ENCODE measurements at regions not wholly inside any gene's neighbourhood (a gene's known extent, or its start where the extent isn't known, plus 50 kb on each side); places are given as distances from the start of the nearest gene placed in this dataset.

- no peak for DNase-seq (ENCODE audit: low spot score)
- intact Hi-C loops (cut with DNase I) = no loop called here
These were observed 556.3 kb downstream of the RIT2 start for GRCh38 chr18:42559069-42559690.

GRCh38 chr18:42561521-42561920 is 554.0 kb downstream of the RIT2 start:
- intact Hi-C loops (cut with DNase I) = no loop called here
- DNase-seq (ENCODE audit: low spot score) = no peak

GRCh38 chr18:42563995-42564394 is 551.5 kb downstream of the RIT2 start:
- no peak for DNase-seq (ENCODE audit: low spot score)
- intact Hi-C loops (cut with DNase I) = no loop called here

GRCh38 chr18:42564761-42565160 is 550.7 kb downstream of the RIT2 start:
- intact Hi-C loops (cut with DNase I) = no loop called here
- no peak for DNase-seq (ENCODE audit: low spot score)

- intact Hi-C loops (cut with DNase I) = no loop called here
- no peak for DNase-seq (ENCODE audit: low spot score)
These were observed 546.7 kb downstream of the RIT2 start for GRCh38 chr18:42568773-42569172.

- DNase-seq (ENCODE audit: low spot score) = no peak
- intact Hi-C loops (cut with DNase I) = no loop called here
These were observed 540.6 kb downstream of the RIT2 start for GRCh38 chr18:42574871-42575270.

- intact Hi-C loops (cut with DNase I) = no loop called here
- no peak for DNase-seq (ENCODE audit: low spot score)
These were observed 539.4 kb downstream of the RIT2 start for GRCh38 chr18:42576124-42576523.

- intact Hi-C loops (cut with DNase I) = no loop called here
- no peak for DNase-seq (ENCODE audit: low spot score)
These were observed 536.7 kb downstream of the RIT2 start for GRCh38 chr18:42578792-42579191.

- intact Hi-C loops (cut with DNase I) = no loop called here
These were observed 533.2 kb downstream of the RIT2 start for GRCh38 chr18:42582266-42582665.

GRCh38 chr18:42583283-42583731 is 532.2 kb downstream of the RIT2 start:
- intact Hi-C loops (cut with DNase I) = no loop called here
- no peak for DNase-seq (ENCODE audit: low spot score)

More at GRCh38 chr18:42582266-42582665, 533.2 kb downstream of the RIT2 start:
- no peak for DNase-seq (ENCODE audit: low spot score)

GRCh38 chr18:42586601-42587000 is 528.9 kb downstream of the RIT2 start:
- DNase-seq (ENCODE audit: low spot score) = no peak
- intact Hi-C loops (cut with DNase I) = no loop called here

GRCh38 chr18:42588786-42589185 is 526.7 kb downstream of the RIT2 start:
- intact Hi-C loops (cut with DNase I) = no loop called here
- DNase-seq (ENCODE audit: low spot score) = no peak

- DNase-seq (ENCODE audit: low spot score) = no peak
- intact Hi-C loops (cut with DNase I) = no loop called here
These were observed 510.7 kb downstream of the RIT2 start for GRCh38 chr18:42604820-42605219.

- DNase-seq (ENCODE audit: low spot score) = no peak
- intact Hi-C loops (cut with DNase I) = no loop called here
These were observed 508.5 kb downstream of the RIT2 start for GRCh38 chr18:42606886-42607495.

- intact Hi-C loops (cut with DNase I) = no loop called here
These were observed 504.4 kb downstream of the RIT2 start for GRCh38 chr18:42611134-42611533.

GRCh38 chr18:42614619-42615293 is 500.7 kb downstream of the RIT2 start:
- intact Hi-C loops (cut with DNase I) = no loop called here
- DNase-seq (ENCODE audit: low spot score) = no peak

More at GRCh38 chr18:42611134-42611533, 504.4 kb downstream of the RIT2 start:
- no peak for DNase-seq (ENCODE audit: low spot score)

GRCh38 chr18:42617221-42617620 is 498.3 kb downstream of the RIT2 start:
- intact Hi-C loops (cut with DNase I) = no loop called here
- DNase-seq (ENCODE audit: low spot score) = no peak

- no peak for DNase-seq (ENCODE audit: low spot score)
- intact Hi-C loops (cut with DNase I) = no loop called here
These were observed 495.7 kb downstream of the RIT2 start for GRCh38 chr18:42619771-42620170.

GRCh38 chr18:42620657-42621056 is 494.8 kb downstream of the RIT2 start:
- intact Hi-C loops (cut with DNase I) = no loop called here
- no peak for DNase-seq (ENCODE audit: low spot score)

GRCh38 chr18:42623935-42624334 is 491.6 kb downstream of the RIT2 start:
- DNase-seq (ENCODE audit: low spot score) = no peak
- intact Hi-C loops (cut with DNase I) = no loop called here

GRCh38 chr18:42632801-42633200 is 482.7 kb downstream of the RIT2 start:
- intact Hi-C loops (cut with DNase I) = no loop called here
- no peak for DNase-seq (ENCODE audit: low spot score)

Measured in cardiac septum (tissue), 1 donor.